IMR-90 (cell line): ENCODE measurements at regions not wholly inside any gene's neighbourhood (a gene's known extent, or its start where the extent isn't known, plus 50 kb on each side); places are given as distances from the start of the nearest gene placed in this dataset.

Experiments
- ATAC-seq: fragments of 200-7000 bp; cut with Tn5 transposase; 2 replicates; pipeline ENCODE4 v1.9.1; 2020; ENCODE audit warnings: low read depth, mild to moderate bottlenecking, moderate library complexity
- BruUV-seq: library from RNA; stranded (reverse); fragments of 400-500 nt; replicated peaks from 2 replicates; lab custom pipeline; 2021; lab: Mats Ljungman, UMichigan
- CTCF ChIA-PET: fragments of 300-600 bp; formaldehyde crosslinking; extraction: SDS; loops from one replicate; lab custom pipeline; 2021; ENCODE audit warnings: antibody characterized with exemption; lab: Yijun Ruan, JAX
- POLR2A ChIA-PET: fragments of 300-600 bp; sonication (Branson Sonifier 250); formaldehyde crosslinking; loops from one replicate; lab custom pipeline; 2022; ENCODE audit warnings: antibody characterized with exemption; ENCODE audit not compliant: unreplicated experiment; lab: Charles Lee
- DNase-seq: peaks from one replicate; pipeline ENCODE4 v3.0.0; 2013
- H2AFZ ChIP-seq: replicated peaks from 2 replicates; pipeline ENCODE3; 2013; ENCODE audit warnings: low read length, mild to moderate bottlenecking; ENCODE audit not compliant: poor library complexity
- H2AK5ac ChIP-seq: 2 replicates; pipeline ENCODE4 v1.6.1; 2013; ENCODE audit warnings: low read depth, low read length, inconsistent platforms
- H2AK9ac ChIP-seq: replicated peaks from 2 replicates; pipeline ENCODE3; 2013; ENCODE audit warnings: mild to moderate bottlenecking, low read depth, low read length, moderate library complexity; ENCODE audit not compliant: poor library complexity
- H2BK120ac ChIP-seq: 2 replicates; pipeline ENCODE4 v1.6.1; 2013; ENCODE audit warnings: low read depth, low read length, inconsistent platforms
- H2BK15ac ChIP-seq: 3 replicates; pipeline ENCODE4 v1.6.1; 2013; ENCODE audit warnings: low read depth, low read length, inconsistent platforms
- H2BK20ac ChIP-seq: 2 replicates; pipeline ENCODE4 v1.6.1; 2013; ENCODE audit warnings: low read depth, mild to moderate bottlenecking, inconsistent platforms, low read length, moderate library complexity
- H2BK5ac ChIP-seq: 2 replicates; pipeline ENCODE4 v1.6.1; 2013; ENCODE audit warnings: mild to moderate bottlenecking, low read depth, low read length, inconsistent platforms; ENCODE audit not compliant: poor library complexity, severe bottlenecking
- H3K14ac ChIP-seq: replicated peaks from 2 replicates; pipeline ENCODE4 v1.6.1; 2013; ENCODE audit warnings: low read depth, low read length, inconsistent platforms
- H3K18ac ChIP-seq: 2 replicates; pipeline ENCODE4 v1.6.1; 2013; ENCODE audit warnings: low read depth, low read length, control low read depth
- H3K23ac ChIP-seq: 2 replicates; pipeline ENCODE4 v1.6.1; 2013; ENCODE audit warnings: low read depth, low read length, inconsistent platforms
- H3K27ac ChIP-seq: 2 replicates; pipeline ENCODE4 v1.5.1; 2013; ENCODE audit warnings: mild to moderate bottlenecking, control low read depth, low read length; ENCODE audit not compliant: insufficient read depth
- H3K27me3 ChIP-seq: 2 replicates; pipeline ENCODE4 v1.6.1; 2013; ENCODE audit warnings: low read length; ENCODE audit not compliant: control insufficient read depth, insufficient read depth
- H3K36me3 ChIP-seq: 2 replicates; pipeline ENCODE4 v1.6.1; 2013; ENCODE audit warnings: low read length, mixed read lengths; ENCODE audit not compliant: control insufficient read depth, insufficient read depth
- H3K4ac ChIP-seq: 2 replicates; pipeline ENCODE4 v1.6.1; 2013; ENCODE audit warnings: low read depth, low read length, inconsistent platforms
- H3K4me1 ChIP-seq: 2 replicates; pipeline ENCODE4 v1.6.1; 2013; ENCODE audit warnings: low read length, mixed read lengths; ENCODE audit not compliant: control insufficient read depth, insufficient read depth
- H3K4me2 ChIP-seq: 2 replicates; pipeline ENCODE4 v1.6.1; 2013; ENCODE audit warnings: low read depth, mild to moderate bottlenecking, control low read depth, low read length, moderate library complexity
- H3K4me3 ChIP-seq: 2 replicates; pipeline ENCODE4 v1.5.1; 2013; ENCODE audit warnings: low read depth, mild to moderate bottlenecking, control low read depth, low read length, moderate library complexity; ENCODE audit not compliant: insufficient read depth
- H3K56ac ChIP-seq: 2 replicates; pipeline ENCODE4 v1.6.1; 2013; ENCODE audit warnings: low read length, inconsistent platforms; ENCODE audit not compliant: insufficient read depth; ENCODE audit errors: extremely low read depth
- H3K79me1 ChIP-seq, 2 experiments: 2 replicates each; pipeline ENCODE4 v1.6.1; 2013; ENCODE audit warnings: low read length in 2 of 2, inconsistent platforms in 1 of 2, low read depth in 1 of 2
- H3K9ac ChIP-seq: 2 replicates; pipeline ENCODE4 v1.6.1; 2013; ENCODE audit warnings: low read depth, low read length, control low read depth
- H3K9me1 ChIP-seq: 2 replicates; pipeline ENCODE4 v1.6.1; 2013; ENCODE audit warnings: low read length, inconsistent platforms; ENCODE audit not compliant: insufficient read depth
- H3K9me3 ChIP-seq: 2 replicates; pipeline ENCODE4 v1.6.1; 2013; ENCODE audit warnings: low read length; ENCODE audit not compliant: control insufficient read depth, insufficient read depth
- H4K20me1 ChIP-seq: 2 replicates; pipeline ENCODE4 v1.6.1; 2013; ENCODE audit warnings: low read length, inconsistent platforms; ENCODE audit not compliant: insufficient read depth
- H4K5ac ChIP-seq: 2 replicates; pipeline ENCODE4 v1.6.1; 2013; ENCODE audit warnings: mild to moderate bottlenecking, low read depth, low read length, control low read depth
- H4K8ac ChIP-seq, 2 experiments: 2 replicates each; pipeline ENCODE4 v1.6.1; 2013; ENCODE audit warnings: low read depth in 2 of 2, low read length in 2 of 2, control low read depth in 1 of 2, inconsistent platforms in 1 of 2
- H4K91ac ChIP-seq: 2 replicates; pipeline ENCODE4 v1.6.1; 2013; ENCODE audit warnings: low read depth, low read length, inconsistent platforms; ENCODE audit not compliant: insufficient read depth
- BHLHE40 ChIP-seq: fragments of 150-350 bp; IDR thresholded peaks from 2 replicates; pipeline ENCODE4 v1.6.1; 2016; ENCODE audit warnings: mild to moderate bottlenecking, low read depth, low read length
- CEBPB ChIP-seq: IDR thresholded peaks from 2 replicates; pipeline ENCODE4 v1.6.1; 2012; ENCODE audit warnings: low read depth, low read length, improper control_type of control experiment
- CHD1 ChIP-seq: IDR thresholded peaks from 2 replicates; pipeline ENCODE4 v1.6.1; 2012; ENCODE audit warnings: low read depth, low read length, improper control_type of control experiment
- MAFK ChIP-seq: IDR thresholded peaks from 2 replicates; pipeline ENCODE4 v1.6.1; 2012; ENCODE audit warnings: low read depth, low read length, improper control_type of control experiment
- MAZ ChIP-seq: IDR thresholded peaks from 2 replicates; pipeline ENCODE4 v1.6.1; 2012; ENCODE audit warnings: low read depth, mild to moderate bottlenecking, low read length, improper control_type of control experiment, moderate library complexity, borderline replicate concordance
- MXI1 ChIP-seq: IDR thresholded peaks from 2 replicates; pipeline ENCODE4 v1.6.1; 2012; ENCODE audit warnings: low read depth, mild to moderate bottlenecking, low read length, moderate library complexity, borderline replicate concordance
- NFE2L2 ChIP-seq: fragments of 150-350 bp; IDR thresholded peaks from 2 replicates; pipeline ENCODE4 v1.6.1; 2016; ENCODE audit warnings: low read depth, mild to moderate bottlenecking, low read length
- POLR2A ChIP-seq: IDR thresholded peaks from 2 replicates; pipeline ENCODE4 v1.6.1; 2012; ENCODE audit warnings: mild to moderate bottlenecking, low read depth, low read length
- SMC3 ChIP-seq: fragments of 150-350 bp; IDR thresholded peaks from 2 replicates; pipeline ENCODE4 v1.6.1; 2016; ENCODE audit warnings: low read depth, mild to moderate bottlenecking, antibody characterized with exemption, low read length, moderate library complexity
- WGBS, 2 experiments: methylation state at CpG; one replicate each; pipeline versions ENCODE4 v1.1.5 to v1.1.7; 2013; ENCODE audit warnings: missing lambda C conversion rate in 2 of 2; ENCODE audit not compliant: insufficient read length in 1 of 2; ENCODE audit errors: extremely low coverage in 2 of 2; 5-methylcytosine and 5-hydroxymethylcytosine counted together
- dilution Hi-C: fragments of 300-500 bp; cut with HindIII; formaldehyde crosslinking; loops from one replicate; pipeline ENCODE4 v1.14.3; 2018; ENCODE audit warnings: low sequenced_read_pairs; ENCODE audit not compliant: unreplicated experiment
- in situ Hi-C: fragments of 300-500 bp; cut with MboI; formaldehyde crosslinking; loops from 3 replicates; pipeline ENCODE4 v1.14.3; 2019; ENCODE audit warnings: low sequenced_read_pairs, inconsistent platforms, mixed read lengths
- intact Hi-C: fragments of 100-400 bp; cut with micrococcal nuclease; formaldehyde crosslinking; loops from 2 replicates; pipeline ENCODE4 v1.10.0; 2022
- TF ChIP-seq, protein P1 (sequence below): conservative IDR thresholded peaks from 2 replicates; pipeline ENCODE4 v1.5.1; 2012; ENCODE audit warnings: mild to moderate bottlenecking, low read depth, low read length, improper control_type of control experiment

GRCh38 chr3:144444546-144444945, 472.9 kb downstream of the DIPK2A start:
- Histone ChIP-seq H3K14ac (no peak overlapping the region), H3K23ac (no peak overlapping the region)
- DNase-seq: no peak

More at GRCh38 chr3:144444546-144444945, 472.9 kb downstream of the DIPK2A start:
- no peak overlapping the region for H3K27ac ChIP-seq
- H2BK20ac ChIP-seq: no peak overlapping the region
- no peak overlapping the region for H3K9ac ChIP-seq
- dilution Hi-C loops (no loop called here), in situ Hi-C loops (loop anchor here (25.0 kb wide), 1 partner anchor 93 kb away; no protein-coding TSS in a partner anchor), intact Hi-C loops (no loop called here)
- no peaks in the 10 kb centered on the region for H3K9me3 ChIP-seq
- no peak overlapping the region for H3K4me2 ChIP-seq
- H2BK120ac ChIP-seq: no peak overlapping the region
- H3K27me3 ChIP-seq: no peaks in the 10 kb centered on the region
- no peaks in the 10 kb centered on the region for H3K4me1 ChIP-seq
- no CpG with 5 or more reads among the region's 4 CpGs for WGBS, 2 experiments
- POLR2A ChIA-PET: no interaction called here
- H2AFZ ChIP-seq: no peak overlapping the region
- no peaks in the 10 kb centered on the region for H3K9me1 ChIP-seq
- H2BK15ac ChIP-seq: no peak overlapping the region
- no TSS peak for BruUV-seq
- no peak overlapping the region for H3K4me3 ChIP-seq
- no peaks in the 10 kb centered on the region for H3K79me1 ChIP-seq
- no peak for TF ChIP-seq MXI1
- no peak for TF ChIP-seq CHD1
- TF ChIP-seq NFE2L2: no peak
- no peak for TF ChIP-seq SMC3
- TF ChIP-seq POLR2A: no peak
- TF ChIP-seq CEBPB: no peak
- no peak for TF ChIP-seq MAFK
- TF ChIP-seq BHLHE40: no peak
- TF ChIP-seq, protein P1, sequence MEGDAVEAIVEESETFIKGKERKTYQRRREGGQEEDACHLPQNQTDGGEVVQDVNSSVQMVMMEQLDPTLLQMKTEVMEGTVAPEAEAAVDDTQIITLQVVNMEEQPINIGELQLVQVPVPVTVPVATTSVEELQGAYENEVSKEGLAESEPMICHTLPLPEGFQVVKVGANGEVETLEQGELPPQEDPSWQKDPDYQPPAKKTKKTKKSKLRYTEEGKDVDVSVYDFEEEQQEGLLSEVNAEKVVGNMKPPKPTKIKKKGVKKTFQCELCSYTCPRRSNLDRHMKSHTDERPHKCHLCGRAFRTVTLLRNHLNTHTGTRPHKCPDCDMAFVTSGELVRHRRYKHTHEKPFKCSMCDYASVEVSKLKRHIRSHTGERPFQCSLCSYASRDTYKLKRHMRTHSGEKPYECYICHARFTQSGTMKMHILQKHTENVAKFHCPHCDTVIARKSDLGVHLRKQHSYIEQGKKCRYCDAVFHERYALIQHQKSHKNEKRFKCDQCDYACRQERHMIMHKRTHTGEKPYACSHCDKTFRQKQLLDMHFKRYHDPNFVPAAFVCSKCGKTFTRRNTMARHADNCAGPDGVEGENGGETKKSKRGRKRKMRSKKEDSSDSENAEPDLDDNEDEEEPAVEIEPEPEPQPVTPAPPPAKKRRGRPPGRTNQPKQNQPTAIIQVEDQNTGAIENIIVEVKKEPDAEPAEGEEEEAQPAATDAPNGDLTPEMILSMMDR: no peak
- no peak for TF ChIP-seq MAZ
- H3K4ac ChIP-seq: no peak overlapping the region
- CTCF ChIA-PET: no interaction called here
- no peak overlapping the region for H4K91ac ChIP-seq
- H4K8ac ChIP-seq: no peak overlapping the region
- H3K56ac ChIP-seq: no peak overlapping the region
- ATAC-seq: no peak
- H2AK5ac ChIP-seq: no peak overlapping the region
- no peak overlapping the region for H2AK9ac ChIP-seq
- H3K36me3 ChIP-seq: no peaks in the 10 kb centered on the region
- no peak overlapping the region for H3K18ac ChIP-seq
- H2BK5ac ChIP-seq: no peak overlapping the region
- no peaks in the 10 kb centered on the region for H4K20me1 ChIP-seq
- H4K5ac ChIP-seq: no peak overlapping the region
